Colonic mucosa (tissue), 4 donors: ENCODE measurements at regions not wholly inside any gene's neighbourhood (a gene's known extent, or its start where the extent isn't known, plus 50 kb on each side); places are given as distances from the start of the nearest gene placed in this dataset.

Source experiments
- DNase-seq: peaks from one replicate; pipeline ENCODE4 v3.0.0-alpha.2; 2020
- H3K27ac ChIP-seq: fragments of 200-600 bp; one replicate; pipeline ENCODE4 v1.8.0; 2021
- H3K27me3 ChIP-seq: fragments of 200-600 bp; one replicate; pipeline ENCODE4 v1.8.0; 2021
- H3K36me3 ChIP-seq: fragments of 200-600 bp; one replicate; pipeline ENCODE4 v1.8.0; 2021
- H3K4me1 ChIP-seq: fragments of 200-600 bp; one replicate; pipeline ENCODE4 v1.8.0; 2021; ENCODE audit warnings: mild to moderate bottlenecking
- H3K4me3 ChIP-seq: fragments of 200-600 bp; one replicate; pipeline ENCODE4 v1.8.0; 2021
- H3K9ac ChIP-seq, 2 donors: one replicate each; pipeline ENCODE4 v1.7.0; 2013; ENCODE audit warnings: control low read depth in 2 of 2, low read depth in 2 of 2, low read length in 2 of 2
- H3K9me3 ChIP-seq: fragments of 200-600 bp; one replicate; pipeline ENCODE4 v1.8.0; 2021
- CTCF ChIP-seq: fragments of 200-600 bp; IDR thresholded peaks from one replicate; pipeline ENCODE4 v1.8.0; 2022; ENCODE audit warnings: antibody characterized with exemption, mild to moderate bottlenecking
- intact Hi-C: fragments of 100-400 bp; cut with DNase I; formaldehyde crosslinking; loops from one replicate; pipeline ENCODE4 v1.14.1; 2022
- donor health status: healthy.
- donor health status: DM: no; HTN: no; CAD: no.
- donor health status: DM: no; HTN: no; CAD: no.

GRCh38 chr4:179472164-179472563 lies 2029.9 kb upstream of the AGA start:
- H3K9me3 ChIP-seq, result no peaks in the 10 kb centered on the region
- H3K4me1 ChIP-seq, result no peaks in the 10 kb centered on the region
- H3K36me3 ChIP-seq, result no peaks in the 10 kb centered on the region
- no peak overlapping the region for H3K4me3 ChIP-seq
- no peak for TF ChIP-seq CTCF
- intact Hi-C loops, result no loop called here
- no peak overlapping the region for H3K9ac ChIP-seq
- no peaks in the 10 kb centered on the region for H3K27me3 ChIP-seq
- no peak for DNase-seq
- H3K27ac ChIP-seq, result no peak overlapping the region

GRCh38 chr4:179478608-179479007 lies 2036.4 kb upstream of the AGA start:
- intact Hi-C loops, result no loop called here
- H3K9ac ChIP-seq, result no peak overlapping the region
- no peaks in the 10 kb centered on the region for H3K36me3 ChIP-seq
- no peak overlapping the region for H3K4me3 ChIP-seq
- DNase-seq, result no peak
- TF ChIP-seq CTCF, result no peak
- H3K27me3 ChIP-seq, result no peaks in the 10 kb centered on the region
- no peaks in the 10 kb centered on the region for H3K4me1 ChIP-seq
- H3K27ac ChIP-seq, result no peak overlapping the region
- no peaks in the 10 kb centered on the region for H3K9me3 ChIP-seq

- no peak overlapping the region for H3K9ac ChIP-seq
- no peak for TF ChIP-seq CTCF
- no peaks in the 10 kb centered on the region for H3K27me3 ChIP-seq
- no peak overlapping the region for H3K4me3 ChIP-seq
- intact Hi-C loops, result no loop called here
- H3K9me3 ChIP-seq, result no peaks in the 10 kb centered on the region
- no peaks in the 10 kb centered on the region for H3K36me3 ChIP-seq
- H3K27ac ChIP-seq, result no peak overlapping the region
- no peak for DNase-seq
- H3K4me1 ChIP-seq, result no peaks in the 10 kb centered on the region
These were observed 2043.5 kb upstream of the AGA start for GRCh38 chr4:179485781-179486180.

- TF ChIP-seq CTCF, result no peak
- DNase-seq, result no peak
- H3K4me3 ChIP-seq, result no peak overlapping the region
- intact Hi-C loops, result no loop called here
- no peaks in the 10 kb centered on the region for H3K9me3 ChIP-seq
- no peaks in the 10 kb centered on the region for H3K27me3 ChIP-seq
- H3K27ac ChIP-seq, result no peak overlapping the region
- H3K36me3 ChIP-seq, result no peaks in the 10 kb centered on the region
- H3K9ac ChIP-seq, result no peak overlapping the region
- H3K4me1 ChIP-seq, result no peaks in the 10 kb centered on the region
These were observed 2044.5 kb upstream of the AGA start for GRCh38 chr4:179486570-179487335.

GRCh38 chr4:179492260-179493080 lies 2050.2 kb upstream of the AGA start:
- TF ChIP-seq CTCF, result no peak
- Histone ChIP-seq H3K27ac (no peak overlapping the region), H3K27me3 (no peaks in the 10 kb centered on the region), H3K4me1 (no peaks in the 10 kb centered on the region), H3K9ac (no peak overlapping the region), H3K36me3 (no peaks in the 10 kb centered on the region), H3K4me3 (no peak overlapping the region), H3K9me3 (no peaks in the 10 kb centered on the region)
- DNase-seq, result no peak
- intact Hi-C loops, result no loop called here
